ENCODE measurements at regions not wholly inside any gene's neighbourhood (a gene's known extent, or its start where the extent isn't known, plus 50 kb on each side); places are given as distances from the start of the nearest gene placed in this dataset.

GRCh38 chr12:73185403-73185802, 913.2 kb downstream of the TRHDE start:
- intact Hi-C loops (cut with micrococcal nuclease; ENCODE audit: unreplicated experiment), result no loop called here
- ChIA-PET CTCF (no interaction called here), POLR2A (no interaction called here)
- Histone ChIP-seq H3K4me3 (ENCODE audit: low read depth in 2 of 2, low read length in 2 of 2) (no peak overlapping the region), H3K27ac (ENCODE audit: low read length) (no peak overlapping the region), H3K27me3 (ENCODE audit: control insufficient read depth, insufficient read depth, low read length) (no peaks in the 10 kb centered on the region), H3K9me3 (ENCODE audit: control insufficient read depth, insufficient read depth, low read depth, low read length) (no peaks in the 10 kb centered on the region; the same call in 1 of the 2 replicates), H3K4me1 (ENCODE audit: control insufficient read depth, insufficient read depth, low read length) (no peaks in the 10 kb centered on the region), H3K36me3 (ENCODE audit: control insufficient read depth, insufficient read depth, low read length) (no peaks in the 10 kb centered on the region)
- DNase-seq (ENCODE audit: low read depth, low spot score) (no peak), ATAC-seq (no peak)
- no TSS peak for BruUV-seq (replicated peaks)
- TF ChIP-seq REST (IDR thresholded peaks at IDR 0.05; ENCODE audit: insufficient read depth in 1 of 2, low read depth in 2 of 2, low read length in 1 of 2), result no peak
- TF ChIP-seq POLR2AphosphoS5 (IDR thresholded peaks at IDR 0.05; ENCODE audit: low read depth, low read length), result no peak
- no peak for TF ChIP-seq CTCF (IDR thresholded peaks at IDR 0.05)
- TF ChIP-seq TCF7L2 (IDR thresholded peaks at IDR 0.05; ENCODE audit: low read depth, low read length), result no peak
- TF ChIP-seq SIN3A (IDR thresholded peaks at IDR 0.05; ENCODE audit: borderline replicate concordance, insufficient read depth, low read depth, low read length), result no peak
- in situ Hi-C loops (cut with HindIII; ENCODE audit: low pct_unique_long_range_greater_than_20kb, low sequenced_read_pairs), result no loop called here

- intact Hi-C loops (cut with micrococcal nuclease; ENCODE audit: unreplicated experiment) (no loop called here), in situ Hi-C loops (cut with HindIII; ENCODE audit: low pct_unique_long_range_greater_than_20kb, low sequenced_read_pairs) (no loop called here)
- CTCF ChIA-PET, result no interaction called here
- Histone ChIP-seq H3K27ac (ENCODE audit: low read length) (no peak overlapping the region), H3K4me1 (ENCODE audit: control insufficient read depth, insufficient read depth, low read length) (no peaks in the 10 kb centered on the region), H3K27me3 (ENCODE audit: control insufficient read depth, insufficient read depth, low read length) (no peaks in the 10 kb centered on the region), H3K36me3 (ENCODE audit: control insufficient read depth, insufficient read depth, low read length) (no peaks in the 10 kb centered on the region), H3K4me3 (ENCODE audit: low read depth in 2 of 2, low read length in 2 of 2) (no peak overlapping the region), H3K9me3 (ENCODE audit: control insufficient read depth, insufficient read depth, low read depth, low read length) (no peaks in the 10 kb centered on the region; the same call in 1 of the 2 replicates)
- POLR2A ChIA-PET, result no interaction called here
- no TSS peak for BruUV-seq (replicated peaks)
- DNase-seq (ENCODE audit: low read depth, low spot score) (no peak), ATAC-seq (no peak)
- TF ChIP-seq POLR2AphosphoS5 (IDR thresholded peaks at IDR 0.05; ENCODE audit: low read depth, low read length) (no peak), TCF7L2 (IDR thresholded peaks at IDR 0.05; ENCODE audit: low read depth, low read length) (no peak), CTCF (IDR thresholded peaks at IDR 0.05) (no peak), REST (IDR thresholded peaks at IDR 0.05; ENCODE audit: insufficient read depth in 1 of 2, low read depth in 2 of 2, low read length in 1 of 2) (no peak), SIN3A (IDR thresholded peaks at IDR 0.05; ENCODE audit: borderline replicate concordance, insufficient read depth, low read depth, low read length) (no peak)
Observed at GRCh38 chr12:73186272-73186671, 914.1 kb downstream of the TRHDE start.

Data from Panc1 (cell line).